K562 (cell line): ENCODE measurements at regions not wholly inside any gene's neighbourhood (a gene's known extent, or its start where the extent isn't known, plus 50 kb on each side); places are given as distances from the start of the nearest gene placed in this dataset.

Source experiments
- ATAC-seq: fragments of 200-7000 bp; cut with Tn5 transposase; 3 replicates; pipeline ENCODE4 v1.9.1; 2020; ENCODE audit warnings: moderate library complexity
- BruUV-seq: library from RNA; stranded (reverse); fragments of 400-500 nt; replicated peaks from 2 replicates; lab custom pipeline; 2021; lab: Mats Ljungman, UMichigan
- CTCF ChIA-PET: fragments of 300-600 bp; formaldehyde crosslinking; extraction: SDS; loops from one replicate; lab custom pipeline; 2021; ENCODE audit warnings: low intra/inter-chr PET ratio; lab: Yijun Ruan, JAX
- POLR2A ChIA-PET: fragments of 300-600, 350-650 bp; sonication (Branson Sonifier 250); formaldehyde crosslinking; extraction: SDS; loops from one replicate; lab custom pipeline; 2021; ENCODE audit warnings: antibody characterized with exemption, inconsistent platforms; lab: Yijun Ruan, JAX
- DNase-seq, 4 experiments: peaks; one replicate each; pipeline versions ENCODE4 v3.0.0 to v3.0.0-alpha.2; 2011 to 2018; ENCODE audit warnings: low spot score in 3 of 4, mixed read lengths in 3 of 4; ENCODE audit errors: extremely low read depth in 1 of 4
- FAIRE-seq: peaks from 2 replicates; lab custom pipeline; 2011; peaks lifted over from hg19 to GRCh38; lab: Jason Lieb, UNC
- H2AFZ ChIP-seq: 2 replicates; pipeline ENCODE4 v1.6.0; 2011; ENCODE audit warnings: low read depth, low read length, control low read depth, inconsistent platforms
- H3K27ac ChIP-seq: fragments of 200-600 bp; 3 replicates; pipeline ENCODE4 v1.8.0; 2011; ENCODE audit warnings: low read depth, mild to moderate bottlenecking, control low read depth, inconsistent platforms, low read length, moderate library complexity, mixed read lengths; ENCODE audit errors: extremely low read depth
- H3K27me3 ChIP-seq, 2 experiments: fragments of 300-600 bp in 1 of 2; 2 replicates in 1 of 2; 3 replicates in 1 of 2; pipeline versions ENCODE4 v1.6.0 to v1.8.0; 2011; ENCODE audit warnings: inconsistent platforms in 2 of 2, low read length in 2 of 2, mild to moderate bottlenecking in 1 of 2, mixed read lengths in 1 of 2, moderate library complexity in 1 of 2; ENCODE audit not compliant: control insufficient read depth in 2 of 2, insufficient read depth in 2 of 2
- H3K36me3 ChIP-seq: fragments of 300-600 bp; 3 replicates; pipeline ENCODE4 v1.8.0; 2011; ENCODE audit warnings: mild to moderate bottlenecking, low read length, inconsistent platforms; ENCODE audit not compliant: control insufficient read depth, insufficient read depth
- H3K4me1 ChIP-seq, 2 experiments: fragments of 200-600 bp in 1 of 2; replicated peaks in 1 of 2; 2 replicates in 1 of 2; 3 replicates in 1 of 2; pipeline versions ENCODE4 v1.5.1 to v1.8.0; 2011; ENCODE audit warnings: inconsistent platforms in 2 of 2, low read length in 2 of 2, mild to moderate bottlenecking in 1 of 2, mixed read lengths in 1 of 2, moderate library complexity in 1 of 2; ENCODE audit not compliant: control insufficient read depth in 2 of 2, insufficient read depth in 2 of 2
- H3K4me2 ChIP-seq: 2 replicates; pipeline ENCODE4 v1.6.1; 2011; ENCODE audit warnings: low read length, control low read depth, inconsistent platforms, mixed read lengths; ENCODE audit not compliant: insufficient read depth
- H3K4me3 ChIP-seq: fragments of 200-600 bp; sonication (generic), shearing (Covaris generic); 2 replicates; pipeline ENCODE4 v1.5.1; 2016; ENCODE audit warnings: control low read depth, inconsistent platforms
- H3K79me2 ChIP-seq: fragments of 200-600 bp; 3 replicates; pipeline ENCODE4 v1.8.0; 2011; ENCODE audit warnings: low read length, inconsistent platforms; ENCODE audit not compliant: control insufficient read depth, insufficient read depth
- H3K9ac ChIP-seq, 2 experiments: 2 replicates each; pipeline versions ENCODE4 v1.6.0 to v1.6.1; 2011; ENCODE audit warnings: low read depth in 2 of 2, low read length in 2 of 2, control low read depth in 1 of 2, inconsistent platforms in 1 of 2, mild to moderate bottlenecking in 1 of 2, mixed read lengths in 1 of 2; ENCODE audit not compliant: insufficient read depth in 1 of 2
- H3K9me1 ChIP-seq: one replicate; pipeline ENCODE4 v1.6.0; 2011; ENCODE audit warnings: inconsistent platforms, mild to moderate bottlenecking, low read length, moderate library complexity; ENCODE audit not compliant: control insufficient read depth, insufficient read depth
- H3K9me3 ChIP-seq: replicated peaks from 2 replicates; pipeline ENCODE4 v1.5.1; 2011; ENCODE audit warnings: low read depth, low read length, inconsistent platforms; ENCODE audit not compliant: control insufficient read depth, insufficient read depth
- H4K20me1 ChIP-seq: replicated peaks from 2 replicates; pipeline ENCODE4 v1.6.1; 2011; ENCODE audit warnings: low read length, inconsistent platforms, mixed read lengths; ENCODE audit not compliant: control insufficient read depth, insufficient read depth
- ESRRA ChIP-seq: fragments of 450-650 bp; IDR thresholded peaks from 2 replicates; pipeline ENCODE4 v1.6.1; 2014; ENCODE audit warnings: low read depth, mild to moderate bottlenecking, moderate library complexity, borderline replicate concordance
- GATA2 ChIP-seq: sonication (generic); formaldehyde crosslinking; IDR thresholded peaks from 2 replicates; pipeline ENCODE4 v1.4.0; 2020; ENCODE audit warnings: mild to moderate bottlenecking, missing genetic modification reagents
- PYGO2 ChIP-seq: fragments of 450-650 bp; IDR thresholded peaks from 2 replicates; pipeline ENCODE4 v1.6.1; 2016; ENCODE audit warnings: mild to moderate bottlenecking, missing genetic modification characterization, moderate library complexity, missing compliant biosample characterization
- SIX5 ChIP-seq, 2 experiments: IDR thresholded peaks; 2 replicates each; pipeline ENCODE4 v1.6.1; 2011; ENCODE audit warnings: low read length in 2 of 2, borderline replicate concordance in 1 of 2, low read depth in 1 of 2, mild to moderate bottlenecking in 1 of 2, moderate library complexity in 1 of 2; ENCODE audit not compliant: insufficient read depth in 1 of 2
- XRCC4 ChIP-seq: IDR thresholded peaks from one replicate; pipeline ENCODE4 v1.6.1; 2011; ENCODE audit not compliant: insufficient read depth, insufficient read length; ENCODE audit errors: extremely low read depth
- ZBTB1 ChIP-seq: sonication (generic); formaldehyde crosslinking; IDR thresholded peaks from 2 replicates; pipeline ENCODE4 v1.8.1; 2023; ENCODE audit warnings: missing genetic modification reagents, low read depth, mild to moderate bottlenecking, borderline replicate concordance
- WGBS: fragments of 100-300 bp; shearing (Covaris generic); methylation state at CpG from one replicate; pipeline ENCODE4 v1.1.6; 2016; ENCODE audit warnings: low coverage, mixed read lengths; ENCODE audit not compliant: insufficient coverage; ENCODE audit errors: missing lambda C conversion rate; 5-methylcytosine and 5-hydroxymethylcytosine counted together
- in situ Hi-C: fragments of 300-500 bp; cut with MboI; formaldehyde crosslinking; loops from 4 replicates; pipeline ENCODE4 v1.15.0; 2018; ENCODE audit warnings: inconsistent platforms, mixed read lengths
- intact Hi-C: fragments of 100-400 bp; cut with micrococcal nuclease; formaldehyde crosslinking; loops from 2 replicates; pipeline ENCODE4 v1.14.2; 2022
- TF ChIP-seq, protein P1 (sequence below): sonication (generic); formaldehyde crosslinking; IDR thresholded peaks from 2 replicates; pipeline ENCODE4 v1.8.0; 2022; ENCODE audit warnings: missing genetic modification reagents, mild to moderate bottlenecking, moderate library complexity, borderline replicate concordance
- TF ChIP-seq, protein P2 (sequence below): fragments of 250-450 bp; sonication (Bioruptor Pico); IDR thresholded peaks from 2 replicates; pipeline ENCODE4 v1.8.0; 2021; ENCODE audit warnings: moderate library complexity, mild to moderate bottlenecking, inconsistent platforms
- TF ChIP-seq, protein P3 (sequence below): sonication (generic); formaldehyde crosslinking; IDR thresholded peaks from 2 replicates; pipeline ENCODE4 v1.8.0; 2023; ENCODE audit warnings: missing genetic modification reagents, mild to moderate bottlenecking, borderline replicate concordance

DNA sequence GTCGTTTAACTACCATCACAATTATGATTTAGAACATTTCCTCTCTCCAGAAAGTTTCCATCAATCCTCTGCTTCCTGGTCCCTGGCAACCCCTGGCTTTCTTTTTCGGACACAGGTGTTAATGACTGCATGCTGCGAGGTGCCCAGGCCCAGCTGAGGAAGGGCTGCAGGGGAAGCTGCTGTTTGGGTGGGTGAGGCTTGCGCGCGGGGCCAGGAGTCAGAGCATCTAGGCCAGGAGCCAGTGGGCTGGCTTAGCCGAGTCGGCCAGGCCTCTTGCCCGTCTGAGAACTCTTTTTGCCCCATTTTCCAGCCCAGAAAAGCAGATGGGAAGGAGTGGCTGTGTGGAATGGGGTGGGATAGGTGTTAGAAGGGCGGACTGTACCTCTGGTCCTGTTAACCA is 51.5 kb downstream of the NAV1 start (continued):
- no peak for TF ChIP-seq GATA2
- TF ChIP-seq XRCC4, result no peak
- no peak for TF ChIP-seq ZBTB1 (CRISPR knock-in tag)
- TF ChIP-seq, protein P1, sequence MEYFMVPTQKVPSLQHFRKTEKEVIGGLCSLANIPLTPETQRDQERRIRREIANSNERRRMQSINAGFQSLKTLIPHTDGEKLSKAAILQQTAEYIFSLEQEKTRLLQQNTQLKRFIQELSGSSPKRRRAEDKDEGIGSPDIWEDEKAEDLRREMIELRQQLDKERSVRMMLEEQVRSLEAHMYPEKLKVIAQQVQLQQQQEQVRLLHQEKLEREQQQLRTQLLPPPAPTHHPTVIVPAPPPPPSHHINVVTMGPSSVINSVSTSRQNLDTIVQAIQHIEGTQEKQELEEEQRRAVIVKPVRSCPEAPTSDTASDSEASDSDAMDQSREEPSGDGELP (CRISPR knock-in tag), result no peak
- TF ChIP-seq, protein P2, sequence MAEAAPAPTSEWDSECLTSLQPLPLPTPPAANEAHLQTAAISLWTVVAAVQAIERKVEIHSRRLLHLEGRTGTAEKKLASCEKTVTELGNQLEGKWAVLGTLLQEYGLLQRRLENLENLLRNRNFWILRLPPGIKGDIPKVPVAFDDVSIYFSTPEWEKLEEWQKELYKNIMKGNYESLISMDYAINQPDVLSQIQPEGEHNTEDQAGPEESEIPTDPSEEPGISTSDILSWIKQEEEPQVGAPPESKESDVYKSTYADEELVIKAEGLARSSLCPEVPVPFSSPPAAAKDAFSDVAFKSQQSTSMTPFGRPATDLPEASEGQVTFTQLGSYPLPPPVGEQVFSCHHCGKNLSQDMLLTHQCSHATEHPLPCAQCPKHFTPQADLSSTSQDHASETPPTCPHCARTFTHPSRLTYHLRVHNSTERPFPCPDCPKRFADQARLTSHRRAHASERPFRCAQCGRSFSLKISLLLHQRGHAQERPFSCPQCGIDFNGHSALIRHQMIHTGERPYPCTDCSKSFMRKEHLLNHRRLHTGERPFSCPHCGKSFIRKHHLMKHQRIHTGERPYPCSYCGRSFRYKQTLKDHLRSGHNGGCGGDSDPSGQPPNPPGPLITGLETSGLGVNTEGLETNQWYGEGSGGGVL (CRISPR knock-in tag), result no peak

DNA sequence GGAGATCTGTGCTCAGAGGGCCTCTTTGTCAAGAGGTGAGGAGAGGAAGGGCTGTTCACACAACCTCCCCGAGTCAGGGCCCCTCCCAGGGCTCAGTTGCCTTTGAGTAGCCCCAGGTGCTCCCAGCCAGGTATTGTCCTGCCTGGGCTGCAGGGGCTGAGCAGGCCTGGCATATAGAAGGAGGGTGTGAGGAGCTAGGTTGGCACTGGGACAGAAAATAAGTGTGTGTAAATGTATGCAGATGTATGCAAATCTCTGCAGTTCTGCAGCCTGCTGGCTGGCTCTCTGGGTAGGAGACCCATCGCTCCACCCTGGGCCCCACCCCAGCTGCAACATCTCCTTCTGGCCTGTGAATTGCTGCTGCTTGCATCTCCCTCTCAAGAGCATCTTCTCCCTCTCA is 52.4 kb downstream of the NAV1 start:
- H3K36me3 ChIP-seq, result no peaks in the 10 kb centered on the region
- in situ Hi-C loops, result no loop called here
- no peak overlapping the region for H3K4me2 ChIP-seq
- no peak overlapping the region for H3K4me3 ChIP-seq
- H3K27ac ChIP-seq, result no peak overlapping the region
- WGBS, result 8% methylated on average over 2 of the region's 2 CpGs
- no TSS peak for BruUV-seq
- intact Hi-C loops, result no loop called here
- ATAC-seq, result no peak
- H3K27me3 ChIP-seq, result peaks cover 0 to 31% of the 10 kb centered on the region in 2 experiments; a peak in 3 of 5 replicates
- H4K20me1 ChIP-seq, result no peaks in the 10 kb centered on the region; the same call in 1 of the 2 replicates
- CTCF ChIA-PET, result no interaction called here
- H3K9me1 ChIP-seq, result no peaks in the 10 kb centered on the region
- H2AFZ ChIP-seq, result no peak overlapping the region
- no peak for TF ChIP-seq PYGO2
- TF ChIP-seq ESRRA, result no peak
- no peak for TF ChIP-seq SIX5 (IDR thresholded peaks at IDR 0.05; ENCODE audit: borderline replicate concordance in 1 of 2, insufficient read depth in 1 of 2, low read depth in 1 of 2, low read length in 2 of 2)
- TF ChIP-seq, protein P3, sequence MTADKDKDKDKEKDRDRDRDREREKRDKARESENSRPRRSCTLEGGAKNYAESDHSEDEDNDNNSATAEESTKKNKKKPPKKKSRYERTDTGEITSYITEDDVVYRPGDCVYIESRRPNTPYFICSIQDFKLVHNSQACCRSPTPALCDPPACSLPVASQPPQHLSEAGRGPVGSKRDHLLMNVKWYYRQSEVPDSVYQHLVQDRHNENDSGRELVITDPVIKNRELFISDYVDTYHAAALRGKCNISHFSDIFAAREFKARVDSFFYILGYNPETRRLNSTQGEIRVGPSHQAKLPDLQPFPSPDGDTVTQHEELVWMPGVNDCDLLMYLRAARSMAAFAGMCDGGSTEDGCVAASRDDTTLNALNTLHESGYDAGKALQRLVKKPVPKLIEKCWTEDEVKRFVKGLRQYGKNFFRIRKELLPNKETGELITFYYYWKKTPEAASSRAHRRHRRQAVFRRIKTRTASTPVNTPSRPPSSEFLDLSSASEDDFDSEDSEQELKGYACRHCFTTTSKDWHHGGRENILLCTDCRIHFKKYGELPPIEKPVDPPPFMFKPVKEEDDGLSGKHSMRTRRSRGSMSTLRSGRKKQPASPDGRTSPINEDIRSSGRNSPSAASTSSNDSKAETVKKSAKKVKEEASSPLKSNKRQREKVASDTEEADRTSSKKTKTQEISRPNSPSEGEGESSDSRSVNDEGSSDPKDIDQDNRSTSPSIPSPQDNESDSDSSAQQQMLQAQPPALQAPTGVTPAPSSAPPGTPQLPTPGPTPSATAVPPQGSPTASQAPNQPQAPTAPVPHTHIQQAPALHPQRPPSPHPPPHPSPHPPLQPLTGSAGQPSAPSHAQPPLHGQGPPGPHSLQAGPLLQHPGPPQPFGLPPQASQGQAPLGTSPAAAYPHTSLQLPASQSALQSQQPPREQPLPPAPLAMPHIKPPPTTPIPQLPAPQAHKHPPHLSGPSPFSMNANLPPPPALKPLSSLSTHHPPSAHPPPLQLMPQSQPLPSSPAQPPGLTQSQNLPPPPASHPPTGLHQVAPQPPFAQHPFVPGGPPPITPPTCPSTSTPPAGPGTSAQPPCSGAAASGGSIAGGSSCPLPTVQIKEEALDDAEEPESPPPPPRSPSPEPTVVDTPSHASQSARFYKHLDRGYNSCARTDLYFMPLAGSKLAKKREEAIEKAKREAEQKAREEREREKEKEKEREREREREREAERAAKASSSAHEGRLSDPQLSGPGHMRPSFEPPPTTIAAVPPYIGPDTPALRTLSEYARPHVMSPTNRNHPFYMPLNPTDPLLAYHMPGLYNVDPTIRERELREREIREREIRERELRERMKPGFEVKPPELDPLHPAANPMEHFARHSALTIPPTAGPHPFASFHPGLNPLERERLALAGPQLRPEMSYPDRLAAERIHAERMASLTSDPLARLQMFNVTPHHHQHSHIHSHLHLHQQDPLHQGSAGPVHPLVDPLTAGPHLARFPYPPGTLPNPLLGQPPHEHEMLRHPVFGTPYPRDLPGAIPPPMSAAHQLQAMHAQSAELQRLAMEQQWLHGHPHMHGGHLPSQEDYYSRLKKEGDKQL (CRISPR knock-in tag), result no peak
- TF ChIP-seq, all 486 proteins: peak for 0
- no peak overlapping the region for H3K9ac ChIP-seq
- no peaks in the 10 kb centered on the region for H3K9me3 ChIP-seq
- H3K79me2 ChIP-seq, result no peaks in the 10 kb centered on the region
- POLR2A ChIA-PET, result interaction anchor here (0.6 kb wide), 1 partner anchor 456 kb away, joined by 3 read pairs; no protein-coding TSS in a partner anchor
- peaks cover under 1 to 3% of the 10 kb centered on the region in 2 experiments; a peak in 3 of 5 replicates for H3K4me1 ChIP-seq
- FAIRE-seq, result no peak
- no peak for DNase-seq
